Ammon's horn (tissue), 1 donor: ENCODE measurements at regions not wholly inside any gene's neighbourhood (a gene's known extent, or its start where the extent isn't known, plus 50 kb on each side); places are given as distances from the start of the nearest gene placed in this dataset.
"Not testable (repeated sequence)": the region's sequence is repeated elsewhere in the genome, so short reads cannot be mapped to it uniquely, and the experiment has no call there.

Source experiments
- DNase-seq: peaks from one replicate; pipeline ENCODE4 v3.0.0-alpha.2; 2016; ENCODE audit warnings: low spot score

GRCh38 chr2:21854938-21855337, 731.2 kb downstream of the TDRD15 start:
- DNase-seq = no peak

GRCh38 chr2:21856708-21857107, 732.9 kb downstream of the TDRD15 start:
- DNase-seq = no peak

GRCh38 chr2:21860907-21861306, 737.1 kb downstream of the TDRD15 start:
- DNase-seq = no peak

DNA sequence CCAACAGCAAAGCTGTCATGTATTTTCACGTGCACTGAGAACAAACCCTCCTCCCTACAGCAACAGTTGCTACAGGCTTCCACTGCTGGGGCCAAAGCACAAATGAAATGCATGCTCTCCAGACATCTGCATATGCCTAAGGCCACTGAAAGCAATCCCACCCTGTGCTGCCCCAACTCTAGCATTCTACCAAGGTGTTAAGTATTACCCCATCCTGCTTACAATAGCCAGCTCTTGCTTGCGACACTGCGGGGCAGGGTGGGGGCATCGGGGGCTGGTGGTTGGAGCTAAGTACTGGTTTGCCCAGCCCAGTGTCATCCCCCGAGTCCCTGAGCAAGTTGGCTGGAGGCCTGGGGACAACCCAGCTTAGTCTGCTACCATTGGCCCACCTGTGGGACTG, 742.5 kb downstream of the TDRD15 start:
- DNase-seq = no peak

GRCh38 chr2:21887881-21888280, 764.1 kb downstream of the TDRD15 start:
- DNase-seq = no peak

- peak; percentile 84 for DNase-seq
Measured at GRCh38 chr2:21890041-21890440, 766.3 kb downstream of the TDRD15 start.

DNA sequence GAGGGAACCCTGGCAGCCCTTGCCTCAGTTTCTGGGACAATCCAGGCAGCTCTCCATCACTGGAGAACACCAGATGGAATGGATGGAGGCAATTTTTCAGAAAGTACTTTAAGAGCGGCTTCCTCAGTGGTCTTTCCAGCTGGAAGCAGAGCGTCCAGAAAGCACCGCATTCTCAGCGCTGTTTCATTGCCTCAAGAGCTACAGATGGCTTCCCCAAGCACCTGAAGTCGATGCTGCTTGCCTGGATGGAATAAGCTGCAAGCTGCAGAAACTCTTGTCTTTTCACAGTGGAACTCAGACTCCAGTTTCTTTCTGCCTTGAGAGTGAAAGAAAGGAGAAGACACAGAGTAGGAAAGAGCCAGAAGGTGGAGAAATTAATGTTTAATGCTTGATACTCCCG, 766.9 kb downstream of the TDRD15 start:
- DNase-seq = no peak

GRCh38 chr2:21891191-21891590, 767.4 kb downstream of the TDRD15 start:
- DNase-seq = no peak

DNA sequence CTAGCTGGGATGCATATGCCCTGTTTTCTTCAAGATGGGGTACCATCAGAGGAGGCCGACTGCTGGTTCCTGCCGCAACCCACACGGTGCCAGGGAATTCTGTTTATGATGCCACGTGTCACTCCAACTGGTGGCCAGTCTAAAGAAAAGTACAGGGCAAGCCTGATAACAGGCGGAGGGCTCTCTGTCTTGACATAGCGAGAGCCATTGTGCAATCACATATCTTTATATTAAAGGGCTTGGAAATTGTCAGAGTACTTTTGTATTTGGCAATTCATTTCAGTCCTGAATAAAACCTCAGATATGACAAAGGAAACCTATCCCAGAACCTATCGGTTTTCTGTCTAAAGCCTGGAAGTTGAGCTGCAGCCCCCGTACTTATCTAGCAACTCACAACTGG, 768.4 kb downstream of the TDRD15 start:
- DNase-seq = no peak

DNA sequence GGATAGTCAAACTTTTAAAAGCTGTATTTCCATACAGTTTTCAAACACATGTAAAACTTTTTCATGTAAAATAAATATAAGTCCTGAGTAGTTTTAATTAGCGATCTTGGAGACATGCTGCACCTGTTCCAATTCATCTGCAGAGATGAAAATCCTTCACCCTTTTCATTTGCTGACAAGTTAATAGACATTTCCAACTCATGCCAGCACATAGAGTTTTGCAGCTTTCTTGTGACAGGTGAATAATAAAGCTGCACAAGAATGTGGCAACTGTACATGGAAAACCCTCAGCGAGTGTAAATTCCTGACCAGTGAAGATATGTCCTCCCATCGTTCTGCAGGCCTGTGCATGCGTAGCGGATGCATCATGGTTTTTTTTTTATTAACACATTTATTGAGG, 771.4 kb downstream of the TDRD15 start:
- DNase-seq = no peak

DNA sequence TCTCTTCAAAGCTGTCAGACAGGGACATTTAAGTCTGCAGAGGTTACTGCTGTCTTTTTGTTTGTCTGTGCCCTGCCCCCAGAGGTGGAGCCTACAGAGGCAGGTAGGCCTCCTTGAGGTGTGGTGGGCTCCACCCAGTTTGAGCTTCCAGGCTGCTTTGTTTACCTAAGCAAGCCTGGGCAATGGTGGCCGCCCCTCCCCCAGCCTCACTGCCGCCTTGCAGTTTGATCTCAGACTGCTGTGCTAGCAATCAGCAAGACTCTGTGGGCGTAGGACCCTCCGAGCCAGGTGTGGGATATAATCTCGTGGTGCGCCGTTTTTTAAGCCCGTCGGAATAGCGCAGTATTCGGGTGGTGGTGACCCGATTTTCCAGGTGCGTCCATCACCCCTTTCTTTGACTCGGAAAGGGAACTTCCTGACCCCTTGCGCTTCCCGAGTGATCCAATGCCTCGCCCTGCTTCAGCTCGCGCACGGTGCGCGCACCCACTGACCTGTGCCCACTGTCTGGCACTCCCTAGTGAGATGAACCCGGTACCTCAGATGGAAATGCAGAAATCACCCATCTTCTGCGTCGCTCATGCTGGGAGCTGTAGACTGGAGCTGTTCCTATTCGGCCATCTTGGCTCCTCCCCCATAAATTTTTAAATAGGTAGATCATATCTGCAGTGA, 785.1 kb downstream of the TDRD15 start:
- DNase-seq = not testable (repeated sequence)

- no peak for DNase-seq
Measured at GRCh38 chr2:21910832-21911507, 787.2 kb downstream of the TDRD15 start.

GRCh38 chr2:21912405-21912804, 788.6 kb downstream of the TDRD15 start:
- DNase-seq = no peak

GRCh38 chr2:21915201-21915600, 791.4 kb downstream of the TDRD15 start:
- no peak for DNase-seq

DNA sequence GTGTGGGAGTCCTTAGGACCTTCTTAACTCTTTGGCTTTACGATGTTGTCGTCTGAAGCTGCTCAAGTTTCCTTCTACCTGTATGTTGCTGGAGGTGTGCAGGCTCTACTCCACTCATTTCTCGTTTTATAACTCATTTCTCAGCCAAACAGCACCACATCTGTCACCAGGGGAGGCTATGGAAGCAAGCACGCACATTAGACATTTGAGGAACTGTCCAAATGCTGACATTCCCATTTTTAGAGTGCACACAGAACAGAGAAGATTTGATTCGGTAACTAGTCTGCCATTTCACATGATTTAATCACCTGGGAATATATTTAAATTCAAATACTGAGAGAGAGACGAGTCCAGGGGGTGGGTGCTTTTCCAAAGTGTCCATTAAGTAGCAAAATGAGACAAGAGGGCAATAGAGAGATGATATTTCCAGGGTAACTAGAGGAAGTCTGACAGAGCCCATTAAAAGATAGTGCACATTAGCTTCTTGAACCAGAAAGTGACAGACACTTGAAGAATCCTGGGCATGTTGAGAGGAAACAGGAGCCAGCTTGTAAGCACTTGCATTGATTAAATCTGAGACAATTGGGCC, 793.3 kb downstream of the TDRD15 start:
- no peak for DNase-seq

DNA sequence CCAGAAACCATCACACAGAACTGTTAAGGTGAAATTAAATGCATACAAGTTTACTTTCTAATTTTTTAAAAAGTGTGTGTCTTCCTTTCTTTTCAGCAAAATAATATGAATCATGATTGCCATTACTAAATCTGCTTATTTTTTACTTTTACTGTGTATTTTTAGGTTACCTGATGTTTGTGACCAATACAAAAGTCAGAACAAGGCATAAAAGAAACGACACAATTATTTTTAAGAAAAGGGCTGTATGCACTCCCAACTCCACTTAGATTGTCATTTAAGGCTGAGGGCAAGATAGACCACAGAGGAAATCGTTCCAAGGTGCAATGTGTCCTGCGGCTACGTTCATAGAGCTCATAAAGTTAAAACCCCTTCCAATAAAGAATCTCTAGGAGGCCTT, 797.0 kb downstream of the TDRD15 start:
- no peak for DNase-seq

GRCh38 chr2:21924640-21925285, 801.0 kb downstream of the TDRD15 start:
- no peak for DNase-seq

DNA sequence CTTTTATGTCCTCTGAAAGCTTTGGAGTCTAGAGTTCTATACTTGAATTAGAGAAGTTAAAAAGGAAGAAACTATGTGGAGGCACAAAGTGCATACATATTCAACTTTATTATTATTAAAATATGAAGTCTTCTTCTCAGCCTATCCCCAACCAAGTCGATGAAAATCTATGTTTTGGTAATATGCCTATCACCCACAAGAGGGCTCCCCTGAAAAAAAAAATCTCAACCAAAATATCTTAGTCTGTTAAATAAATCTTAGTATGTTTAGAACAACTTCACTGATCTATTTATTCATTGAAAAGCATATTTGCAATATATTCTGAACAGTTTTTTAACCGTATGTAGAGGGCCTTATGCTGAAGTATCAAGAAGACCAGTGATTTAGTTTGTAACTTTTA, 804.5 kb downstream of the TDRD15 start:
- no peak for DNase-seq

DNA sequence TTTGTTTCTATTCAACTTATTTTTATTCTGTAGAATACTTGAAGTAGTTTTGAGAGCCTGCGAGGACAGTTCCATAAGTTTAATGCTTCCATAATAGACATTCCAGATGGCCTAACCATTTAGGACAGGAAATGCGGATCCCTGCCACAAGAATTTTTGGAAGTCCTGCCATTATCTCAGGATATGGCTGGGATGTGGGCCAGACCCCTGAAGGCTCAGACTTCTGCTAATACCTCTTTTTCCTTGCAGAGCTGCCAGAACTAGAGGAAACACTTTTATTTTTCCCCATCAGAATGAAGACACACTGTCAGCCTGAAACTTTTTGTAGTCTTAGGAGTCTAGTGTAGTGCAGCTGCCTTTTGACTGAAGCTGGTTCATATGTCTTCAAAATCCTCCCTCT, 806.5 kb downstream of the TDRD15 start:
- no peak for DNase-seq

GRCh38 chr2:21939967-21940366, 816.2 kb downstream of the TDRD15 start:
- no peak for DNase-seq

DNA sequence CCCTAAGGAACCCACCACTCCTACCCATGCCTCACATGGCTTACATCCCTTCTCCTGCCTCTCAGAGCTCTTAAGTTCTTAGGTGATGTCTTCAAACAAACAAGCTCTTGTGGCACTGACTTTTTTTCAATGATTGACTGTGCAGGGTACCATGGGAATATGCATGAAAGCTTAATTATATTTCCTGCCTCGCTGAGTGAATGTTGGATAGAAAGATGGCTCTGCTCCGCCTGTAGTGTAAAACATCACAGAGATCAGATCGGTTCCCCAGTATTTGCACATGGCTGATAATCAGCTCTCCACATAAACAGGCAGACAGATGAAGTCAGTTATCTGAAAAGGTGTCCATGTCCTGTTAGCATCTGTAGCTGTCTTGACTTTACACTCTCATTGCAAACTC, 820.8 kb downstream of the TDRD15 start:
- DNase-seq = no peak

DNA sequence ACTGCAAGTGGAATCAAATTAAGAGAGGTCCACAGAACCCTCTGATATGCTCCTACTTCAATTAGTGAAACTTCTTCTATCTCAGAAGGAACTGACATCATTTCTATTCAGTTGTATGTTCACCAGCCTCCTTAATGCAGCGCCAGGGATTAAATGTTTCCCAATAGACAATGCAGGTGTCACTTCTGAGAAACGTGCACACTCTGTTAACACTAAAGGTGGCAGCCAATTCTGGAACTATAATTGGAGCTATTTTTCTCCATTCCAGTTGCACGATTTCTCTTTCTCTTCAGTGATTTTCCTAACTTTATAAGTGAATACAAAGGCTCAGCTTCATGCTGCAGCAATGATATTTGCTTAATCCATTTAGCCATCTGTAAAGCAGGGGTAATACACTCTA, 821.9 kb downstream of the TDRD15 start:
- no peak for DNase-seq

- DNase-seq = no peak
Measured at GRCh38 chr2:21947046-21947445, 823.3 kb downstream of the TDRD15 start.
